A549 (cell line): ENCODE measurements at regions not wholly inside any gene's neighbourhood (a gene's known extent, or its start where the extent isn't known, plus 50 kb on each side); places are given as distances from the start of the nearest gene placed in this dataset.

Experiments
- CTCF ChIP-seq: fragments of >200 bp; sonication (Bioruptor Twin); formaldehyde crosslinking; IDR thresholded peaks from 3 replicates; pipeline ENCODE4 v1.5.1; 2016
- POLR2A ChIP-seq: IDR thresholded peaks from 2 replicates; pipeline ENCODE4 v1.6.1; 2012; ENCODE audit warnings: mild to moderate bottlenecking, low read length
- ZNF302 ChIP-seq: fragments of 250-450 bp; sonication (Bioruptor Pico); IDR thresholded peaks from 2 replicates; pipeline ENCODE4 v1.9.0; 2021; ENCODE audit warnings: inconsistent platforms, mild to moderate bottlenecking, moderate library complexity

GRCh38 chr4:147076179-147076578 lies 130.5 kb upstream of the TTC29 start:
- no peak for TF ChIP-seq CTCF
- no peak for TF ChIP-seq POLR2A
- no peak for TF ChIP-seq ZNF302 (CRISPR knock-in tag)
